ENCODE measurements at regions not wholly inside any gene's neighbourhood (a gene's known extent, or its start where the extent isn't known, plus 50 kb on each side); places are given as distances from the start of the nearest gene placed in this dataset.
"Not testable (repeated sequence)": the region's sequence is repeated elsewhere in the genome, so short reads cannot be mapped to it uniquely, and the experiment has no call there.

- DNase-seq (ENCODE audit: low read depth), result no peak
- in situ Hi-C loops (cut with HindIII; ENCODE audit: low pct_unique_long_range_greater_than_20kb, low sequenced_read_pairs), result no loop called here
Measured at GRCh38 chr1:194374649-194375048, 1188.2 kb upstream of the B3GALT2 start.

GRCh38 chr1:194372266-194372665 lies 1185.9 kb upstream of the B3GALT2 start:
- no peak for DNase-seq (ENCODE audit: low read depth)
- in situ Hi-C loops (cut with HindIII; ENCODE audit: low pct_unique_long_range_greater_than_20kb, low sequenced_read_pairs), result no loop called here

- no peak for DNase-seq (ENCODE audit: low read depth)
- in situ Hi-C loops (cut with HindIII; ENCODE audit: low pct_unique_long_range_greater_than_20kb, low sequenced_read_pairs), result no loop called here
Measured at GRCh38 chr1:194369622-194370021, 1183.2 kb upstream of the B3GALT2 start.

- in situ Hi-C loops (cut with HindIII; ENCODE audit: low pct_unique_long_range_greater_than_20kb, low sequenced_read_pairs), result no loop called here
- no peak for DNase-seq (ENCODE audit: low read depth)
Measured at GRCh38 chr1:194369060-194369459, 1182.6 kb upstream of the B3GALT2 start.

- in situ Hi-C loops (cut with HindIII; ENCODE audit: low pct_unique_long_range_greater_than_20kb, low sequenced_read_pairs), result no loop called here
- DNase-seq (ENCODE audit: low read depth), result no peak
Measured at GRCh38 chr1:194367121-194367520, 1180.7 kb upstream of the B3GALT2 start.

- in situ Hi-C loops (cut with HindIII; ENCODE audit: low pct_unique_long_range_greater_than_20kb, low sequenced_read_pairs), result no loop called here
- DNase-seq (ENCODE audit: low read depth), result no peak
Measured at GRCh38 chr1:194366705-194367104, 1180.3 kb upstream of the B3GALT2 start.

- DNase-seq (ENCODE audit: low read depth), result no peak
- in situ Hi-C loops (cut with HindIII; ENCODE audit: low pct_unique_long_range_greater_than_20kb, low sequenced_read_pairs), result no loop called here
Measured at GRCh38 chr1:194362327-194362726, 1175.9 kb upstream of the B3GALT2 start.

- DNase-seq (ENCODE audit: low read depth), result no peak
Measured at GRCh38 chr1:194361374-194362131, 1175.1 kb upstream of the B3GALT2 start.

GRCh38 chr1:194358208-194358581 lies 1171.8 kb upstream of the B3GALT2 start:
- in situ Hi-C loops (cut with HindIII; ENCODE audit: low pct_unique_long_range_greater_than_20kb, low sequenced_read_pairs), result no loop called here
- no peak for DNase-seq (ENCODE audit: low read depth)

More at GRCh38 chr1:194361374-194362131, 1175.1 kb upstream of the B3GALT2 start:
- in situ Hi-C loops (cut with HindIII; ENCODE audit: low pct_unique_long_range_greater_than_20kb, low sequenced_read_pairs), result no loop called here

- in situ Hi-C loops (cut with HindIII; ENCODE audit: low pct_unique_long_range_greater_than_20kb, low sequenced_read_pairs), result not testable (repeated sequence)
Measured at GRCh38 chr1:194357573-194358207, 1171.3 kb upstream of the B3GALT2 start.

GRCh38 chr1:194355488-194356106 lies 1169.2 kb upstream of the B3GALT2 start:
- DNase-seq (ENCODE audit: low read depth), result no peak
- in situ Hi-C loops (cut with HindIII; ENCODE audit: low pct_unique_long_range_greater_than_20kb, low sequenced_read_pairs), result no loop called here

More at GRCh38 chr1:194357573-194358207, 1171.3 kb upstream of the B3GALT2 start:
- not testable (repeated sequence) for DNase-seq (ENCODE audit: low read depth)

- in situ Hi-C loops (cut with HindIII; ENCODE audit: low pct_unique_long_range_greater_than_20kb, low sequenced_read_pairs), result no loop called here
- DNase-seq (ENCODE audit: low read depth), result no peak
Measured at GRCh38 chr1:194353121-194353520, 1166.7 kb upstream of the B3GALT2 start.

GRCh38 chr1:194347200-194347599 lies 1160.8 kb upstream of the B3GALT2 start:
- in situ Hi-C loops (cut with HindIII; ENCODE audit: low pct_unique_long_range_greater_than_20kb, low sequenced_read_pairs), result no loop called here
- no peak for DNase-seq (ENCODE audit: low read depth)

- in situ Hi-C loops (cut with HindIII; ENCODE audit: low pct_unique_long_range_greater_than_20kb, low sequenced_read_pairs), result no loop called here
- no peak for DNase-seq (ENCODE audit: low read depth)
Measured at GRCh38 chr1:194342484-194343262, 1156.3 kb upstream of the B3GALT2 start.

GRCh38 chr1:194341587-194341986 lies 1155.2 kb upstream of the B3GALT2 start:
- DNase-seq (ENCODE audit: low read depth), result no peak
- in situ Hi-C loops (cut with HindIII; ENCODE audit: low pct_unique_long_range_greater_than_20kb, low sequenced_read_pairs), result no loop called here

- no peak for DNase-seq (ENCODE audit: low read depth)
- in situ Hi-C loops (cut with HindIII; ENCODE audit: low pct_unique_long_range_greater_than_20kb, low sequenced_read_pairs), result no loop called here
Measured at GRCh38 chr1:194339471-194339870, 1153.1 kb upstream of the B3GALT2 start.

GRCh38 chr1:194338241-194338948 lies 1152.0 kb upstream of the B3GALT2 start:
- in situ Hi-C loops (cut with HindIII; ENCODE audit: low pct_unique_long_range_greater_than_20kb, low sequenced_read_pairs), result no loop called here
- DNase-seq (ENCODE audit: low read depth), result no peak

GRCh38 chr1:194333240-194333639 lies 1146.8 kb upstream of the B3GALT2 start:
- in situ Hi-C loops (cut with HindIII; ENCODE audit: low pct_unique_long_range_greater_than_20kb, low sequenced_read_pairs), result no loop called here
- DNase-seq (ENCODE audit: low read depth), result no peak

All from Caki2 (cell line).